GM12878 (cell line): ENCODE measurements at regions not wholly inside any gene's neighbourhood (a gene's known extent, or its start where the extent isn't known, plus 50 kb on each side); places are given as distances from the start of the nearest gene placed in this dataset.

Experiments used
- ASH2L ChIP-seq: fragments of 300-600, 200-600 bp; sonication (generic); IDR thresholded peaks from 2 replicates; pipeline ENCODE4 v1.6.1; 2017; ENCODE audit warnings: low read depth, mild to moderate bottlenecking, borderline replicate concordance
- BHLHE40 ChIP-seq, 2 experiments: fragments of 450-650 bp in 1 of 2; IDR thresholded peaks; 2 replicates each; pipeline ENCODE4 v1.6.1; 2011 to 2017; ENCODE audit warnings: low read depth in 2 of 2, borderline replicate concordance in 1 of 2, improper control_type of control experiment in 1 of 2, low read length in 1 of 2, mild to moderate bottlenecking in 1 of 2
- PBX3 ChIP-seq: IDR thresholded peaks from 2 replicates; pipeline ENCODE4 v1.6.1; 2011; ENCODE audit warnings: mild to moderate bottlenecking, low read depth, low read length, moderate library complexity; ENCODE audit not compliant: insufficient replicate concordance
- SMAD5 ChIP-seq: IDR thresholded peaks from 2 replicates; pipeline ENCODE4 v1.6.1; 2016; ENCODE audit warnings: antibody characterized with exemption, low read depth
- USF2 ChIP-seq: IDR thresholded peaks from 2 replicates; pipeline ENCODE4 v1.6.1; 2011; ENCODE audit warnings: low read depth, low read length, improper control_type of control experiment, borderline replicate concordance
- TF ChIP-seq, protein P1 (sequence below), 3 experiments: IDR thresholded peaks in 2 of 3; conservative IDR thresholded peaks in 1 of 3; 2 replicates each; pipeline ENCODE4 v1.5.1; 2011; ENCODE audit warnings: low read depth in 3 of 3, low read length in 3 of 3, mild to moderate bottlenecking in 3 of 3, control low read depth in 2 of 3, moderate library complexity in 2 of 3, inconsistent platforms in 1 of 3, mixed read lengths in 1 of 3; ENCODE audit not compliant: control insufficient read depth in 2 of 3, insufficient read depth in 1 of 3; ENCODE audit errors: extremely low read depth in 1 of 3

- TF ChIP-seq BHLHE40 (IDR thresholded peaks at IDR 0.05; ENCODE audit: borderline replicate concordance in 1 of 2, low read depth in 2 of 2, low read length in 1 of 2) (no peak), USF2 (no peak), SMAD5 (no peak), PBX3 (no peak), ASH2L (no peak)
- TF ChIP-seq, protein P1, sequence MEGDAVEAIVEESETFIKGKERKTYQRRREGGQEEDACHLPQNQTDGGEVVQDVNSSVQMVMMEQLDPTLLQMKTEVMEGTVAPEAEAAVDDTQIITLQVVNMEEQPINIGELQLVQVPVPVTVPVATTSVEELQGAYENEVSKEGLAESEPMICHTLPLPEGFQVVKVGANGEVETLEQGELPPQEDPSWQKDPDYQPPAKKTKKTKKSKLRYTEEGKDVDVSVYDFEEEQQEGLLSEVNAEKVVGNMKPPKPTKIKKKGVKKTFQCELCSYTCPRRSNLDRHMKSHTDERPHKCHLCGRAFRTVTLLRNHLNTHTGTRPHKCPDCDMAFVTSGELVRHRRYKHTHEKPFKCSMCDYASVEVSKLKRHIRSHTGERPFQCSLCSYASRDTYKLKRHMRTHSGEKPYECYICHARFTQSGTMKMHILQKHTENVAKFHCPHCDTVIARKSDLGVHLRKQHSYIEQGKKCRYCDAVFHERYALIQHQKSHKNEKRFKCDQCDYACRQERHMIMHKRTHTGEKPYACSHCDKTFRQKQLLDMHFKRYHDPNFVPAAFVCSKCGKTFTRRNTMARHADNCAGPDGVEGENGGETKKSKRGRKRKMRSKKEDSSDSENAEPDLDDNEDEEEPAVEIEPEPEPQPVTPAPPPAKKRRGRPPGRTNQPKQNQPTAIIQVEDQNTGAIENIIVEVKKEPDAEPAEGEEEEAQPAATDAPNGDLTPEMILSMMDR (IDR thresholded peaks at IDR 0.05 in 2 of 3, conservative IDR thresholded peaks at IDR 0.05 in 1 of 3; ENCODE audit: control insufficient read depth in 2 of 3, extremely low read depth in 1 of 3, insufficient read depth in 1 of 3, low read depth in 3 of 3, low read length in 3 of 3): no peak
These were observed 170.2 kb upstream of the NFIA start for GRCh38 chr1:60911966-60912697.
